Ishikawa (cell line): ENCODE measurements at regions not wholly inside any gene's neighbourhood (a gene's known extent, or its start where the extent isn't known, plus 50 kb on each side); places are given as distances from the start of the nearest gene placed in this dataset.

ENCODE experiments used
- CEBPB ChIP-seq: IDR thresholded peaks from 2 replicates; pipeline ENCODE4 v1.6.1; 2012
- CREB1 ChIP-seq: IDR thresholded peaks from 2 replicates; pipeline ENCODE4 v1.6.1; 2012; ENCODE audit warnings: low read depth
- EGR1 ChIP-seq: IDR thresholded peaks from 2 replicates; pipeline ENCODE4 v1.6.1; 2012
- EP300 ChIP-seq: IDR thresholded peaks from 2 replicates; pipeline ENCODE4 v1.6.1; 2012; ENCODE audit warnings: borderline replicate concordance
- FOXM1 ChIP-seq: IDR thresholded peaks from 2 replicates; pipeline ENCODE4 v1.6.1; 2012; ENCODE audit warnings: low read depth, borderline replicate concordance
- MAX ChIP-seq: IDR thresholded peaks from 2 replicates; pipeline ENCODE4 v1.6.1; 2012
- NFIC ChIP-seq: IDR thresholded peaks from 2 replicates; pipeline ENCODE4 v1.6.1; 2012
- RAD21 ChIP-seq: IDR thresholded peaks from 2 replicates; pipeline ENCODE4 v1.6.1; 2012; ENCODE audit warnings: low read depth
- REST ChIP-seq: IDR thresholded peaks from 2 replicates; pipeline ENCODE4 v1.6.1; 2012; ENCODE audit warnings: low read depth, mild to moderate bottlenecking
- TAF1 ChIP-seq: IDR thresholded peaks from 2 replicates; pipeline ENCODE4 v1.6.1; 2012; ENCODE audit warnings: low read depth, mild to moderate bottlenecking
- TCF12 ChIP-seq: IDR thresholded peaks from 2 replicates; pipeline ENCODE4 v1.6.1; 2012; ENCODE audit warnings: low read depth
- TEAD4 ChIP-seq: IDR thresholded peaks from 2 replicates; pipeline ENCODE4 v1.6.1; 2012
- USF1 ChIP-seq: IDR thresholded peaks from 2 replicates; pipeline ENCODE4 v1.6.1; 2012
- YY1 ChIP-seq: IDR thresholded peaks from 2 replicates; pipeline ENCODE4 v1.6.1; 2012; ENCODE audit warnings: low read depth
- ZBTB7A ChIP-seq: IDR thresholded peaks from 2 replicates; pipeline ENCODE4 v1.6.1; 2012; ENCODE audit warnings: low read depth

GRCh38 chr5:124172389-124173003 is 573.9 kb downstream of the ZNF608 start:
- no peak for TF ChIP-seq ZBTB7A
- no peak for TF ChIP-seq REST

GRCh38 chr5:124162767-124163532 is 583.5 kb downstream of the ZNF608 start:
- TF ChIP-seq REST (no peak), RAD21 (no peak), USF1 (no peak), CEBPB (no peak), EGR1 (no peak), TEAD4 (no peak), FOXM1 (no peak), EP300 (no peak), CREB1 (no peak), TAF1 (no peak), YY1 (no peak), TCF12 (no peak), NFIC (no peak), ZBTB7A (no peak), MAX (no peak)

GRCh38 chr5:124161266-124161665 is 585.2 kb downstream of the ZNF608 start:
- TF ChIP-seq CREB1 (no peak), NFIC (no peak), EGR1 (no peak), TEAD4 (peak; percentile 67)

- no peak for TF ChIP-seq REST
- TF ChIP-seq TAF1: no peak
- no peak for TF ChIP-seq ZBTB7A
- TF ChIP-seq FOXM1: no peak
- TF ChIP-seq EP300: no peak
- TF ChIP-seq CREB1: no peak
- no peak for TF ChIP-seq USF1
Observed at GRCh38 chr5:124160265-124160664, 586.2 kb downstream of the ZNF608 start.

GRCh38 chr5:124157320-124157719 is 589.1 kb downstream of the ZNF608 start:
- TF ChIP-seq ZBTB7A: no peak
